ENCODE measurements at regions not wholly inside any gene's neighbourhood (a gene's known extent, or its start where the extent isn't known, plus 50 kb on each side); places are given as distances from the start of the nearest gene placed in this dataset.
A peak's percentile ranks its signal among the peaks of the same experiment; 100 is the strongest.
"Not testable (repeated sequence)": the region's sequence is repeated elsewhere in the genome, so short reads cannot be mapped to it uniquely, and the experiment has no call there.

- peak; percentile 30 to 79 (median 66) for DNase-seq
These were observed 504.1 kb downstream of the NTRK3 start for GRCh38 chr15:87752250-87752951.

GRCh38 chr15:87748483-87748882 is 508.1 kb downstream of the NTRK3 start:
- no peak for DNase-seq

DNA sequence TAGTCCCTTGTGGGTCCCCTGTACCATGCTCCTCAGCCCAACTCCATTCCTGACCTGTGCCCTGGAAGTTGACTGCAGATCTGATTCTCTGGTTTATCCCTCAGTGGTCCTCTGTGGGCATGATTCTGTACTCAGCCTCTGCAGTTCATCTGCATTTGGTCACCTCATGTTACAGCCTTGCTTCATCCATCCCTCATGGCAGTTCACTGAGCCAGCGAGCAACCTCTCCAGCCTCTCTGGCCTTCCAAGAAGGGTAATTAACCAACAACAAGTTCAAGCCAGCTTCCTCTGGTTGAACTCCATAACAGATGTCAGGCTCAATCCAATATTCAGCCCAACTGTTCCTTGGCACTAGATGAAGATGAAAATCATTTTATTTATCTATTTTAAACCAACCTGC is 509.5 kb downstream of the NTRK3 start:
- no peak for DNase-seq

DNA sequence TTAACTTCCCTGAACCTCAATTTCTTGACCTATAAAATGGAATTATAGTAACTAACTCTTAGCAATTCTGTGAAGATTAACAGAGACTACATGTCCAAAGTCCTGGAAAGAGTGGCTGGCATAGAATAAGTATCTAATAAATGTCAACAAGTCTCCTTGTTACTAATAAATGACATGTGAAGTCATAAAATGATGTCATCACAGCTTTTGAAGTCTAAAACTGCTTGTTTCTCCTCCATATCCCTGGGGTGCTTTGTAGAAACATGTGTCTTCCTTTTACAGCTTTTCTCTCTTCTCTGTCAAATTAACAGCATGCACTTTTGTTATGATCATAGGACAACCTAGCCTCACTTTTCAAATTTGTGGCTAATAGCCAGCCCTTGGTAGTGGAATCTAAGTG is 510.2 kb downstream of the NTRK3 start:
- no peak for DNase-seq

GRCh38 chr15:87744815-87745214 is 511.7 kb downstream of the NTRK3 start:
- DNase-seq = no peak

- DNase-seq = no peak
These were observed 513.0 kb downstream of the NTRK3 start for GRCh38 chr15:87743562-87743961.

GRCh38 chr15:87741350-87741749 is 515.2 kb downstream of the NTRK3 start:
- no peak for DNase-seq

DNA sequence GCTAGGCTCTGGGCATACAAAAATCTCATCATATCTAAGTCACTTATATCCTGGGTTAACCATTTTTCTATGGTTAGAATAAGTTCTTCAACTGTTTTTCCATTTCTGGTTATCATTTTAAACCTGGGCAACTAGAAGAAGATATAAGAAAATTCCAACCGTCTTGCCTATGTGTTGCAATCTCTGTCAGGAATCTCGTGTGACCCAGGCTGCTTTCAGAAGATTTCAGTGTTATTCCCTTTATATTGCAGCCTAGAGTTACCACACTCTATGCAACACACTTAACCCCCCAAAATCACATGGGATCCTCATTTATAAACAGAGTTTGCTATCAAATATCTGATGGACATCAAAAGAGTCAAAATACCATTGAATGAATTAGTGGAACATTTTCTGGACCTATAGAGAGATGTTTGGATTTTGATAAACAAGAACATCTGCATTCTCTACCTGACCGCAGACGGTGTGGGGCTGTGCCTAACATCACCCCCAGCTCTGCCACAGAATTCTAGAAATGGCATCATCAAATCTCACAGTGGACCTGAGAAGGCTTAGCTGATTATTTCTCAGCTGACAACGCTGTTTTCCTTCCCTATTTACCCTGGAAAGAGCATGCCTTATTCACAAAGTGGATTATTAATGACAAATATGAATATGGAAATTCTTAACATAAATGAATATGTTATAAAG is 515.7 kb downstream of the NTRK3 start:
- DNase-seq = no peak

GRCh38 chr15:87739866-87740265 is 516.7 kb downstream of the NTRK3 start:
- DNase-seq = no peak

- no peak for DNase-seq
These were observed 517.5 kb downstream of the NTRK3 start for GRCh38 chr15:87739081-87739480.

GRCh38 chr15:87737460-87737859 is 519.1 kb downstream of the NTRK3 start:
- not testable (repeated sequence) for DNase-seq

GRCh38 chr15:87736891-87737389 is 519.6 kb downstream of the NTRK3 start:
- no peak for DNase-seq

DNA sequence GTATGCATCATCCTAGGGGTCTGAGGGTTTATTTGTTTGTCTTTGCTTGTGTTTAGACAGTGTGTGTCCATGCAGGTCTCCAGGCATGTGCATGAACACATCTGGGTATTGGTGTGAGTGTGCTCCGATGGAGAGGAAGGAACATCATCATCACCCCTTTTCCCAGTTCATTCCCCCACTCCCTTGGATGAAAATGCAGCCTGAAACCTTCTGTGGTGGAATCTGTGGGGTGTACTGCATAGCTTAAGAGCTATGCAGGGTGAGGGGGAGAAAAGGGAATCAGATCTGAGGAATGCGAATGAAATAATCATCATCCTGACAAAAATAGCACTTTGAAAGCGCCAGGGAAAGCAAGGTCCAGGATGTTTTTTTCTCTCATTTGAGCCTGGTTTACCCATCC is 520.1 kb downstream of the NTRK3 start:
- DNase-seq = no peak

DNA sequence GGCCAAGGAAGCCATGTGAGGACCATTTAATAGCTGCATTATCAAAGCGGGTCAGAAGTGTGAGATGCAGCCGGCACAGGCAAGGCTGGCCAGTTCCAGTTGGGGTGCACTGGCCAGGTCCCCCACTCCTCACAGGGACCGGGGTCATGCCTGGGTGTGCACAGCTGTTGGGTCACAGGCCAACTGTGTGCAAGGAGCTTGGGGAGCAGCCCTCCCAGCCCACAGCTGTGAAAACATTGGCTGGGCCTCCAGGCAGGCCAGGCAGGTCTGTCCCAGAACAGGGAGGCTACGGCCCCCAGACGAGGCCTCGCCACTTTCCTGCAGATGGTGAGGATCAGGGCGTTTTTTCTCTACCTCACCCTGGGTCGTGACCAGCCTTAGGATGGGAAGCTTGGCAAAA is 521.0 kb downstream of the NTRK3 start:
- no peak for DNase-seq

GRCh38 chr15:87734571-87735373 is 521.8 kb downstream of the NTRK3 start:
- no peak for DNase-seq

DNA sequence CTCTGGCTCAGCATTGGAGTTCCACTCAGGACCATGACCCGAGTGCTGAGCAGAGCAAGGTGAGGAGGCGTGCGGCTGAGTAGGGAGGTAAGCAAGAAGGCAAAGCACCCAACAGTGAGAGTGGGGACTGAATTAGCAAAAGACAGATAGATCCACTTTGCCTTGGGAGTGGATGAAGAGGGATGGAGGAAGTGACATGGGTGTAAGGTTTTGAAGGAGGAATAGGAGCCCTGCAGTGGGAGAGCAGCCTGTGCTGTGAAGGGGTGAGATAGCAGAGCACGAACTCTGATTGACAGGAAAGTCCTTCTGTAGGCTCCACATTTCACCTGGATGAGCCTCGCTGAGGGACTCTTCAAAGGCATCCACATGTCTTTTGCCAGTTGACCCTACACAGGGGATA is 522.6 kb downstream of the NTRK3 start:
- DNase-seq = no peak

DNA sequence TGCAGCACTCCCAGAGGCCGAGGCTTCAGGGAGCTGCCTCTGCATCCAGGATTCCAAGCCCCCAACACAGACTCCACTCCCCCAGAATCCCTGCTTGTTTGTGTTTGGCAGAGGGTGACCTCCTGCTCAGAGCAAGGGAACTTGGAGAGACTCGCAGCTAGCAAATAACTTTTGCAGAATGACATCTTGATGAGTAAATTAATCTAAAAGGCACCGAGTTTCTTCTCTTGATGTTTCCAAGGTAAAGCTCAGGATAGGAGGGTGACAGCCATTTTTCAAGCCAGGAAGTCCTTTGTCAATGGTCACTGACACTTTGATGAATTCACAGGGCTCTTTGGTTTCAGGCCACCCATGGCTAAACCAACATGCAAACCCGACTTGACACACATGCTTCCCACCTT is 523.0 kb downstream of the NTRK3 start:
- no peak for DNase-seq

GRCh38 chr15:87732976-87733375 is 523.6 kb downstream of the NTRK3 start:
- no peak for DNase-seq

- DNase-seq = no peak
These were observed 524.9 kb downstream of the NTRK3 start for GRCh38 chr15:87731630-87732029.

GRCh38 chr15:87730706-87731105 is 525.8 kb downstream of the NTRK3 start:
- DNase-seq = no peak

GRCh38 chr15:87728998-87729397 is 527.5 kb downstream of the NTRK3 start:
- no peak for DNase-seq

DNA sequence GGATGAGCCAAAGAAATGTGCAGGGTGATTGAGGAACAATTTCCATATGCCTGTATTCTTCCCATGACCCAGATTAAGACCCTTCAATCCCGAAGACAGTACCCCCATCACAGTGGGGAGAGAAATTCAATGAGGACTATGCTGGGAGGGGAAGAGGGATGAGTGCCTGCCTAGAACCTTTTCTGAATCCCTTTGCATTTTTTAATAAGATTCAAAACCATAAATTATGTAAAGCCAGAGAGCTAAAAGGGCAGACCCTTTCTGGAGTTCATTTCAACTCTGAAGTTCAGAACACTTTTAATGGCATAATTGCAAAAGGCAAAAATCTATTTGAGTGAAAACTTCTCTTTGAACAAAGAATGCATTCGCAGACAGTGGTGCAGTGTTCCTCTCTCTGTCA is 529.5 kb downstream of the NTRK3 start:
- DNase-seq = no peak

- DNase-seq = peak; percentile 76 to 89 (median 82)
These were observed 532.2 kb downstream of the NTRK3 start for GRCh38 chr15:87724330-87724729.
